ENCODE measurements at regions not wholly inside any gene's neighbourhood (a gene's known extent, or its start where the extent isn't known, plus 50 kb on each side); places are given as distances from the start of the nearest gene placed in this dataset.

DNA sequence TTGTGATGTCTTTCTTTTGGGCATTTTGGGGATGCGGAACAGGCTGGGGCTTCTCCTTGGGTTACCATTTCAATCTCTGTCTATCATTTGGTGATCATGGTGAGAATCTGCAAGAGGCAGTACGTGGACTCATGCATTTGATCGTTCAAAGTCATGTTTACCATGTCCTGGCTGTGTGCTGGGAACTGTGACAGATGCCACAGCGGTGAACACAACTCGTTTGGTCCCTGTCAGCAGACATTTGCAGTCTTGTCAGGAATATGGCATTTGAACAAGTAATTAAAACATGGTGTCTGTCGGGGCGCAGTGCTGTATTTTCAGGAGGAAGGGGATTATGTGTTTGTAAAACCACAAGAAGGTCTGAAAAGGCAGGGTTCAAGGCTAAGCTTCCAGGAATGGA, 103.3 kb upstream of the IGSF21 start:
- Histone ChIP-seq H3K9me3 (ENCODE audit: control insufficient read depth, low read length) (no peaks in the 10 kb centered on the region), H3K4me1 (ENCODE audit: control insufficient read depth, insufficient read depth, low read length) (peaks cover 3% of the 10 kb centered on the region), H3K4me3 (ENCODE audit: low read length) (no peak overlapping the region), H3K36me3 (ENCODE audit: control insufficient read depth, insufficient read depth, low read length) (no peaks in the 10 kb centered on the region), H3K27ac (ENCODE audit: low read depth, low read length) (no peak overlapping the region), H3K27me3 (ENCODE audit: control insufficient read depth, insufficient read depth, low read length, poor library complexity, severe bottlenecking) (peaks cover 4% of the 10 kb centered on the region), H3K9ac (ENCODE audit: extremely low read depth, low read length, poor library complexity, severe bottlenecking) (no peak overlapping the region)
- H3K36me3 Mint-ChIP-seq (ENCODE audit: low read depth) = no peaks in the 10 kb centered on the region
- peaks cover 10% of the 10 kb centered on the region for H3K4me1 Mint-ChIP-seq
- no peak for DNase-seq
- no peaks in the 10 kb centered on the region for H3K9me3 Mint-ChIP-seq
- WGBS, 2 experiments (ENCODE audit: insufficient coverage in 1 of 2, insufficient read length in 1 of 2) = 92 to 95% methylated on average over 7 of the region's 7 CpGs
- no peak overlapping the region for H3K4me3 Mint-ChIP-seq
- H3K27ac Mint-ChIP-seq = no peak overlapping the region
- no peak for TF ChIP-seq CTCF (conservative IDR thresholded peaks at IDR 0.05)
- H3K27me3 Mint-ChIP-seq (ENCODE audit: insufficient read depth) = peaks cover 15% of the 10 kb centered on the region

- no peak for DNase-seq
- Histone ChIP-seq H3K9ac (ENCODE audit: extremely low read depth, low read length, poor library complexity, severe bottlenecking) (no peak overlapping the region), H3K27me3 (ENCODE audit: control insufficient read depth, insufficient read depth, low read length, poor library complexity, severe bottlenecking) (peaks cover 4% of the 10 kb centered on the region), H3K4me3 (ENCODE audit: low read length) (no peak overlapping the region), H3K36me3 (ENCODE audit: control insufficient read depth, insufficient read depth, low read length) (no peaks in the 10 kb centered on the region), H3K27ac (ENCODE audit: low read depth, low read length) (no peak overlapping the region), H3K9me3 (ENCODE audit: control insufficient read depth, low read length) (no peaks in the 10 kb centered on the region), H3K4me1 (ENCODE audit: control insufficient read depth, insufficient read depth, low read length) (peaks cover 6% of the 10 kb centered on the region)
- Mint-ChIP-seq H3K36me3 (ENCODE audit: low read depth) (no peaks in the 10 kb centered on the region), H3K27me3 (ENCODE audit: insufficient read depth) (peaks cover 15% of the 10 kb centered on the region), H3K4me1 (peaks cover 17% of the 10 kb centered on the region), H3K27ac (no peak overlapping the region), H3K9me3 (no peaks in the 10 kb centered on the region), H3K4me3 (no peak overlapping the region)
- WGBS, 2 experiments (ENCODE audit: insufficient coverage in 1 of 2, insufficient read length in 1 of 2) = 60 to 93% methylated on average over 1 to 2 of the region's 2 CpGs
- TF ChIP-seq CTCF (conservative IDR thresholded peaks at IDR 0.05) = no peak
Observed at GRCh38 chr1:18005238-18005637, 102.4 kb upstream of the IGSF21 start.

GRCh38 chr1:18007391-18008041, 100.1 kb upstream of the IGSF21 start:
- H3K4me1 Mint-ChIP-seq = peaks cover 17% of the 10 kb centered on the region
- Histone ChIP-seq H3K9ac (ENCODE audit: extremely low read depth, low read length, poor library complexity, severe bottlenecking) (no peak overlapping the region), H3K4me3 (ENCODE audit: low read length) (no peak overlapping the region), H3K9me3 (ENCODE audit: control insufficient read depth, low read length) (no peaks in the 10 kb centered on the region), H3K27ac (ENCODE audit: low read depth, low read length) (no peak overlapping the region), H3K36me3 (ENCODE audit: control insufficient read depth, insufficient read depth, low read length) (no peaks in the 10 kb centered on the region), H3K4me1 (ENCODE audit: control insufficient read depth, insufficient read depth, low read length) (peaks cover 6% of the 10 kb centered on the region), H3K27me3 (ENCODE audit: control insufficient read depth, insufficient read depth, low read length, poor library complexity, severe bottlenecking) (no peaks in the 10 kb centered on the region)
- TF ChIP-seq CTCF (conservative IDR thresholded peaks at IDR 0.05) = no peak
- no peak overlapping the region for H3K4me3 Mint-ChIP-seq
- 90 to 93% methylated on average over 6 to 14 of the region's 14 CpGs for WGBS, 2 experiments (ENCODE audit: insufficient coverage in 1 of 2, insufficient read length in 1 of 2)
- H3K27ac Mint-ChIP-seq = no peak overlapping the region
- H3K9me3 Mint-ChIP-seq = no peaks in the 10 kb centered on the region
- no peaks in the 10 kb centered on the region for H3K36me3 Mint-ChIP-seq (ENCODE audit: low read depth)
- H3K27me3 Mint-ChIP-seq (ENCODE audit: insufficient read depth) = peaks cover 15% of the 10 kb centered on the region
- no peak for DNase-seq

All from endodermal cell (in vitro differentiated cells).